A549 (cell line): ENCODE measurements at regions not wholly inside any gene's neighbourhood (a gene's known extent, or its start where the extent isn't known, plus 50 kb on each side); places are given as distances from the start of the nearest gene placed in this dataset.

Source experiments
- ATAC-seq, 2 experiments: fragments of 200-7000 bp in 1 of 2; fragments of >200 bp in 1 of 2; cut with Nextera tagmentation in 1 of 2; cut with Tn5 transposase in 1 of 2; 3 replicates each; pipeline versions ENCODE4 v1.8.0 to v1.9.1; 2018 to 2020; ENCODE audit warnings: mild to moderate bottlenecking in 1 of 2, moderate library complexity in 1 of 2
- CTCF ChIA-PET: fragments of 300-600 bp; sonication (Branson Sonifier 250); formaldehyde crosslinking; extraction: SDS; loops from one replicate; lab custom pipeline; 2021; ENCODE audit warnings: antibody characterized with exemption, inconsistent platforms; lab: Yijun Ruan, JAX
- POLR2A ChIA-PET: fragments of 350-600 bp; formaldehyde crosslinking; extraction: SDS; loops from one replicate; lab custom pipeline; 2021; ENCODE audit warnings: antibody characterized with exemption, inconsistent platforms; lab: Yijun Ruan, JAX
- DNase-seq, 2 experiments: peaks; one replicate each; pipeline versions ENCODE4 v3.0.0 to v3.0.0-alpha.2; 2011 to 2016; ENCODE audit warnings: low read depth in 1 of 2, low spot score in 1 of 2
- FAIRE-seq: peaks from 2 replicates; lab custom pipeline; 2011; peaks lifted over from hg19 to GRCh38; lab: Jason Lieb, UNC
- H3K27ac ChIP-seq, 2 experiments: fragments of >200 bp; sonication (Bioruptor Twin); formaldehyde crosslinking; 3 replicates each; pipeline ENCODE4 v1.5.1; 2016 to 2017
- H3K4me1 ChIP-seq: fragments of >200 bp; sonication (Bioruptor Twin); formaldehyde crosslinking; 3 replicates; pipeline ENCODE4 v1.6.1; 2016
- H3K4me2 ChIP-seq: fragments of >200 bp; sonication (Bioruptor Twin); formaldehyde crosslinking; 3 replicates; pipeline ENCODE4 v1.6.1; 2016
- H3K4me3 ChIP-seq: fragments of >200 bp; sonication (Bioruptor Twin); formaldehyde crosslinking; 3 replicates; pipeline ENCODE4 v1.5.1; 2016
- H3K9me3 ChIP-seq: fragments of >200 bp; sonication (Bioruptor Twin); formaldehyde crosslinking; 3 replicates; pipeline ENCODE4 v1.6.1; 2016
- CBX8 ChIP-seq: fragments of 200-600 bp; sonication (generic); IDR thresholded peaks from 2 replicates; pipeline ENCODE4 v1.6.1; 2016
- CHD2 ChIP-seq: fragments of 150-350 bp; IDR thresholded peaks from 2 replicates; pipeline ENCODE4 v1.6.1; 2014; ENCODE audit warnings: low read length; ENCODE audit not compliant: partially characterized antibody
- CHD4 ChIP-seq: fragments of 200-600 bp; sonication (generic); IDR thresholded peaks from 2 replicates; pipeline ENCODE4 v1.6.1; 2016; ENCODE audit warnings: antibody characterized with exemption, mild to moderate bottlenecking, borderline replicate concordance
- E2F6 ChIP-seq: IDR thresholded peaks from 2 replicates; pipeline ENCODE4 v1.6.1; 2012; ENCODE audit warnings: low read depth, borderline replicate concordance
- ELK1 ChIP-seq: fragments of 150-350 bp; IDR thresholded peaks from 2 replicates; pipeline ENCODE4 v1.6.1; 2014; ENCODE audit warnings: low read depth, mild to moderate bottlenecking, low read length
- EP300 ChIP-seq, 2 experiments: fragments of >200 bp; sonication (Bioruptor Twin); formaldehyde crosslinking; IDR thresholded peaks; 2 replicates in 1 of 2; 3 replicates in 1 of 2; pipeline ENCODE4 v1.6.1; 2016 to 2017
- GATA3 ChIP-seq: IDR thresholded peaks from 2 replicates; pipeline ENCODE4 v1.6.1; 2012; ENCODE audit warnings: borderline replicate concordance
- HDAC2 ChIP-seq: fragments of 200-600 bp; sonication (generic); IDR thresholded peaks from 2 replicates; pipeline ENCODE4 v1.6.1; 2016
- HES2 ChIP-seq: fragments of >200 bp; sonication (Bioruptor Twin); formaldehyde crosslinking; IDR thresholded peaks from 2 replicates; pipeline ENCODE4 v1.6.1; 2016
- HEYL ChIP-seq: fragments of 250-450 bp; sonication (Bioruptor Pico); IDR thresholded peaks from 2 replicates; pipeline ENCODE4 v1.8.0; 2021; ENCODE audit warnings: mild to moderate bottlenecking, moderate library complexity
- HOXA7 ChIP-seq: fragments of 250-450 bp; sonication (Bioruptor Pico); IDR thresholded peaks from 2 replicates; pipeline ENCODE4 v1.5.0; 2020; ENCODE audit warnings: mild to moderate bottlenecking, moderate library complexity
- HOXB13 ChIP-seq: fragments of 250-450 bp; sonication (Bioruptor Pico); IDR thresholded peaks from 2 replicates; pipeline ENCODE4 v1.5.0; 2020; ENCODE audit warnings: low read depth, mild to moderate bottlenecking, moderate library complexity
- HOXB5 ChIP-seq: fragments of 250-450 bp; sonication (Bioruptor Pico); IDR thresholded peaks from 2 replicates; pipeline ENCODE4 v1.5.0; 2020; ENCODE audit warnings: mild to moderate bottlenecking, moderate library complexity
- MAFK ChIP-seq: fragments of 450-650 bp; IDR thresholded peaks from 2 replicates; pipeline ENCODE4 v1.6.1; 2014; ENCODE audit not compliant: partially characterized antibody
- RAD21 ChIP-seq, 2 experiments: fragments of >200 bp in 1 of 2; sonication (Bioruptor Twin) in 1 of 2; formaldehyde crosslinking in 1 of 2; IDR thresholded peaks in 1 of 2; conservative IDR thresholded peaks in 1 of 2; 2 replicates in 1 of 2; 3 replicates in 1 of 2; pipeline ENCODE4 v1.6.1; 2012 to 2018; ENCODE audit warnings: inconsistent platforms in 1 of 2
- RARB ChIP-seq: fragments of 250-450 bp; sonication (Bioruptor Pico); IDR thresholded peaks from 2 replicates; pipeline ENCODE4 v1.8.0; 2021; ENCODE audit warnings: mild to moderate bottlenecking, moderate library complexity
- RCOR1 ChIP-seq: fragments of 150-350 bp; IDR thresholded peaks from 2 replicates; pipeline ENCODE4 v1.6.1; 2014; ENCODE audit warnings: antibody characterized with exemption, low read length, low read depth
- SMC3 ChIP-seq: fragments of >200 bp; sonication (Bioruptor Twin); formaldehyde crosslinking; IDR thresholded peaks from 3 replicates; pipeline ENCODE4 v1.6.1; 2018; ENCODE audit warnings: inconsistent platforms
- WGBS: methylation state at CpG from one replicate; pipeline ENCODE4 v1.1.6; 2017; ENCODE audit errors: missing lambda C conversion rate; 5-methylcytosine and 5-hydroxymethylcytosine counted together
- TF ChIP-seq, protein P1 (sequence below): fragments of 250-450 bp; sonication (Bioruptor Pico); IDR thresholded peaks from 2 replicates; pipeline ENCODE4 v1.5.0; 2021; ENCODE audit warnings: mild to moderate bottlenecking, moderate library complexity, borderline replicate concordance
- TF ChIP-seq, protein P2 (sequence below): IDR thresholded peaks from 2 replicates; pipeline ENCODE4 v1.6.1; 2012

DNA sequence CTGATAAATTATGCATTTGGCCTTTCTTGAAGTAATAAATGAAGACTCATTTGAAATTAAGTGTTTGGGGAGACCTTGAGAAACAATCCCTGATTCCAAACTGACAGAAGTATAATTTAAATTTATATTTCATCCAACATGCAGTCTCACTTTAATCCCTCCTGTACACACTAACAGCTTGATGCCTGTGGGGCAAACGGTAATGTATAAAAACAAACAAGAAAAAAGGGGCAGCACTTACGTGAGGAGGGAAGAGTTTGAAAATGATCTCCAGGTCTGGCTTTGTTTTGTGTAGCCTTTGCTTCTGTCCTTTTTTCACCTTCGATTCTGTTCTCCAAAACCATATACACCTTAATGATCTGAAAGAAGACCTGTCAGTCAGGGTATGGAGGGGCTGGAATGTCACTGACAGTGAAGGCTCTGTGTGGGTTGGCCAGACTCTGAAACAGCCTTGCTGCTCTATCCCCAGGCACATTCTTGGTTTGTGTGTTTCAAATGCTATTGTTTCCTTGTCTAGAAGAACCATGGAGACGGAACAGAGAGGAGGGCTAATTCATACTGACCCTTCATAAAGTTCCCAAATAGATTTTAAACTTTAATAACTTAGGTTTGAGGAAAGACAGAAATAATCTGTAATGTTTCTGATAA lies 338.2 kb upstream of the WWC1 start:
- DNase-seq (no peak), ATAC-seq (no peak), FAIRE-seq (no peak)
- 13% methylated on average over 4 of the region's 4 CpGs for WGBS
- Histone ChIP-seq H3K4me3 (no peak overlapping the region), H3K9me3 (no peaks in the 10 kb centered on the region; the same call in 2 of the 3 replicates), H3K4me2 (no peak overlapping the region), H3K27ac (no peak overlapping the region), H3K4me1 (no peaks in the 10 kb centered on the region)
- ChIA-PET CTCF (interaction anchor here (0.6 kb wide), 1 partner anchor 10 kb away, joined by 3 read pairs; no protein-coding TSS in a partner anchor), POLR2A (no interaction called here)
- no peak for TF ChIP-seq HDAC2
- TF ChIP-seq EP300 (IDR thresholded peaks at IDR 0.05) = no peak
- TF ChIP-seq RAD21 (conservative IDR thresholded peaks at IDR 0.05 in 1 of 2, IDR thresholded peaks at IDR 0.05 in 1 of 2) = no peak
- TF ChIP-seq, protein P1, sequence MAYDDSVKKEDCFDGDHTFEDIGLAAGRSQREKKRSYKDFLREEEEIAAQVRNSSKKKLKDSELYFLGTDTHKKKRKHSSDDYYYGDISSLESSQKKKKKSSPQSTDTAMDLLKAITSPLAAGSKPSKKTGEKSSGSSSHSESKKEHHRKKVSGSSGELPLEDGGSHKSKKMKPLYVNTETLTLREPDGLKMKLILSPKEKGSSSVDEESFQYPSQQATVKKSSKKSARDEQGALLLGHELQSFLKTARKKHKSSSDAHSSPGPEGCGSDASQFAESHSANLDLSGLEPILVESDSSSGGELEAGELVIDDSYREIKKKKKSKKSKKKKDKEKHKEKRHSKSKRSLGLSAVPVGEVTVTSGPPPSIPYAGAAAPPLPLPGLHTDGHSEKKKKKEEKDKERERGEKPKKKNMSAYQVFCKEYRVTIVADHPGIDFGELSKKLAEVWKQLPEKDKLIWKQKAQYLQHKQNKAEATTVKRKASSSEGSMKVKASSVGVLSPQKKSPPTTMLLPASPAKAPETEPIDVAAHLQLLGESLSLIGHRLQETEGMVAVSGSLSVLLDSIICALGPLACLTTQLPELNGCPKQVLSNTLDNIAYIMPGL (CRISPR knock-in tag) = no peak
- no peak for TF ChIP-seq RARB (CRISPR knock-in tag)
- no peak for TF ChIP-seq GATA3
- no peak for TF ChIP-seq E2F6
- TF ChIP-seq HES2 = no peak

- DNase-seq = no peak
- FAIRE-seq = no peak
- Histone ChIP-seq H3K4me3 (no peak overlapping the region), H3K4me2 (no peak overlapping the region), H3K27ac (no peak overlapping the region), H3K9me3 (peaks cover 4% of the 10 kb centered on the region; the same call in 2 of the 3 replicates), H3K4me1 (no peaks in the 10 kb centered on the region)
- no peak for TF ChIP-seq RCOR1
- no peak for TF ChIP-seq CHD2
- TF ChIP-seq SMC3 = no peak
- no peak for TF ChIP-seq MAFK
- no peak for TF ChIP-seq ELK1
- TF ChIP-seq, protein P2, sequence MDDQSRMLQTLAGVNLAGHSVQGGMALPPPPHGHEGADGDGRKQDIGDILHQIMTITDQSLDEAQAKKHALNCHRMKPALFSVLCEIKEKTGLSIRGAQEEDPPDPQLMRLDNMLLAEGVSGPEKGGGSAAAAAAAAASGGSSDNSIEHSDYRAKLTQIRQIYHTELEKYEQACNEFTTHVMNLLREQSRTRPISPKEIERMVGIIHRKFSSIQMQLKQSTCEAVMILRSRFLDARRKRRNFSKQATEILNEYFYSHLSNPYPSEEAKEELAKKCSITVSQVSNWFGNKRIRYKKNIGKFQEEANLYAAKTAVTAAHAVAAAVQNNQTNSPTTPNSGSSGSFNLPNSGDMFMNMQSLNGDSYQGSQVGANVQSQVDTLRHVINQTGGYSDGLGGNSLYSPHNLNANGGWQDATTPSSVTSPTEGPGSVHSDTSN = no peak
- no peak for TF ChIP-seq CBX8
- no peak for TF ChIP-seq HEYL (CRISPR knock-in tag)
- TF ChIP-seq CHD4 = no peak
- no peak for TF ChIP-seq HOXA7 (CRISPR knock-in tag)
- no peak for TF ChIP-seq HOXB13 (CRISPR knock-in tag)
- no peak for TF ChIP-seq HOXB5
- ATAC-seq = no peak
- CTCF ChIA-PET = interaction anchor here (0.8 kb wide), 1 partner anchor 26 kb away, joined by 3 read pairs; no protein-coding TSS in a partner anchor
- 7% methylated on average over 2 of the region's 2 CpGs for WGBS
- POLR2A ChIA-PET = no interaction called here
Measured at GRCh38 chr5:167961731-167962130, 329.7 kb upstream of the WWC1 start.
